Osteocyte (in vitro differentiated cells): ENCODE measurements at regions not wholly inside any gene's neighbourhood (a gene's known extent, or its start where the extent isn't known, plus 50 kb on each side); places are given as distances from the start of the nearest gene placed in this dataset.

Experiments
- DNase-seq: peaks from one replicate; pipeline ENCODE4 v3.0.0; 2021; ENCODE audit warnings: mixed read lengths; ENCODE audit not compliant: unreplicated experiment; ENCODE audit errors: extremely low spot score
- H3K27ac Mint-ChIP-seq: one replicate; pipeline ENCODE4 v1.8.0; 2021; ENCODE audit warnings: mild to moderate bottlenecking, mixed read lengths; ENCODE audit not compliant: unreplicated experiment
- H3K27me3 Mint-ChIP-seq: one replicate; pipeline ENCODE4 v1.8.0; 2021; ENCODE audit warnings: mixed read lengths; ENCODE audit not compliant: unreplicated experiment
- H3K36me3 Mint-ChIP-seq: one replicate; pipeline ENCODE4 v1.8.0; 2021; ENCODE audit warnings: mixed read lengths; ENCODE audit not compliant: unreplicated experiment
- H3K4me1 Mint-ChIP-seq: one replicate; pipeline ENCODE4 v1.8.0; 2021; ENCODE audit warnings: mixed read lengths; ENCODE audit not compliant: unreplicated experiment
- H3K4me3 Mint-ChIP-seq: one replicate; pipeline ENCODE4 v1.8.0; 2021; ENCODE audit warnings: mild to moderate bottlenecking, moderate library complexity, mixed read lengths; ENCODE audit not compliant: unreplicated experiment
- H3K9me3 Mint-ChIP-seq: one replicate; pipeline ENCODE4 v1.8.0; 2021; ENCODE audit warnings: mixed read lengths; ENCODE audit not compliant: unreplicated experiment
- TF ChIP-seq, protein P1 (sequence below): fragments of 200-600 bp; sonication (generic); IDR thresholded peaks from 2 replicates; pipeline ENCODE4 v1.5.0; 2021; ENCODE audit warnings: antibody characterized with exemption, mild to moderate bottlenecking, moderate library complexity

DNA sequence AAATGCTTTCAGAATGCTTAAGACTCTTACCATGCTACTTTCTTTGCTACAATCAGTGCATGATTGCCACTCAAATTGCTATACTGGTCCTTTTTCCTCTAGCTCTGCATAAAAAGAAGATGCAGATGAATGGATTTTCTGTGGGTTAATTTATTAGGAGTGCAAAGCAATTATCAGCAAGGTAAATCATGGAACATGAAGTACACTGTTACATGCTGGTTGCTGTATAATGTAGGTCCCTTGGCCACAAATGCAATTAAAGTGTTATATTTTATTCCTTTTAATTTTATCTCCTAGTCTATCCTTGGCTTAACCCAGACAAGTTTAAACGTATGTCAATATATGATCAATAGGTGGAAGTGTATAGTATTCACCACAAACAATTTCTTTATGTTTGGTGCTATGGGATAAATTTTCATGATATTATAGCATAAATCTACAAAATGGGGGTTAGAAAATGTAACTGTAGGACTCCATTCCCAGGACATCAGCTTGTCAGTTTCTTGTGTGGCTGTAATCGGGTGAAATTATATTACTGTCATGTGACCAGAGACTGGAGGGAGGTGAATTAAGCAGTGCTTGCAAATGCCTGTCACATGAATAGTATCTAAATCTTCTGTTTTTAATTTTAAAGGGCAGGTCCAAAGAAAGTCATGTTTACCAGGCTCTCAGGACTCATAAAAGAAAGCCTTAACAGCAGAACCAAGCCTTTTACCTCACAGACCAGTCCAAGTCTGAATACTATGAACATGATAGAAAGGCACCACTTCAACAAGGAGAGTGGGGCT is 176.9 kb upstream of the ID4 start:
- Mint-ChIP-seq H3K27ac (no peak overlapping the region), H3K4me3 (no peak overlapping the region), H3K36me3 (no peaks in the 10 kb centered on the region), H3K4me1 (no peaks in the 10 kb centered on the region), H3K9me3 (peaks cover 5% of the 10 kb centered on the region), H3K27me3 (no peaks in the 10 kb centered on the region)
- TF ChIP-seq, protein P1, sequence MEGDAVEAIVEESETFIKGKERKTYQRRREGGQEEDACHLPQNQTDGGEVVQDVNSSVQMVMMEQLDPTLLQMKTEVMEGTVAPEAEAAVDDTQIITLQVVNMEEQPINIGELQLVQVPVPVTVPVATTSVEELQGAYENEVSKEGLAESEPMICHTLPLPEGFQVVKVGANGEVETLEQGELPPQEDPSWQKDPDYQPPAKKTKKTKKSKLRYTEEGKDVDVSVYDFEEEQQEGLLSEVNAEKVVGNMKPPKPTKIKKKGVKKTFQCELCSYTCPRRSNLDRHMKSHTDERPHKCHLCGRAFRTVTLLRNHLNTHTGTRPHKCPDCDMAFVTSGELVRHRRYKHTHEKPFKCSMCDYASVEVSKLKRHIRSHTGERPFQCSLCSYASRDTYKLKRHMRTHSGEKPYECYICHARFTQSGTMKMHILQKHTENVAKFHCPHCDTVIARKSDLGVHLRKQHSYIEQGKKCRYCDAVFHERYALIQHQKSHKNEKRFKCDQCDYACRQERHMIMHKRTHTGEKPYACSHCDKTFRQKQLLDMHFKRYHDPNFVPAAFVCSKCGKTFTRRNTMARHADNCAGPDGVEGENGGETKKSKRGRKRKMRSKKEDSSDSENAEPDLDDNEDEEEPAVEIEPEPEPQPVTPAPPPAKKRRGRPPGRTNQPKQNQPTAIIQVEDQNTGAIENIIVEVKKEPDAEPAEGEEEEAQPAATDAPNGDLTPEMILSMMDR: no peak
- no peak for DNase-seq

DNA sequence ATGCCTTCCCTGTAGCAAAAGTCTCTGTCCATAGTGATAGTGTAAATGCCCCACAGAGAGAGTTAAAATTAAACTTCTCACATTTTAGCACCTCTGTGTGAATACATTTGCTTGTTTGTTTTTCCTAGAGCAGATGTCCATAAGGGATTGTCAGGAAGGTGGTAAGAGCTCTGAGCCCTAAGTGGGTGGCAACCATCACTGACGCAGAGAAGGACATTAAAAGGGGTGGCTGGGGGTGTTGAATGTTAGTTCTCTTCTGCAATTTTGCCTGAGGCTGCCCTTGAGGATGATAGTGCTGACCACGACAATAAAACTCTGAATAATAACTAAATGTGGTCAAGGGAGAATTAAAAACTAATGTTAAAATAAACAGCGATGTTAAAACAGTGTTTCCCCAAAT is 174.3 kb upstream of the ID4 start:
- no peaks in the 10 kb centered on the region for H3K36me3 Mint-ChIP-seq
- no peaks in the 10 kb centered on the region for H3K9me3 Mint-ChIP-seq
- H3K27me3 Mint-ChIP-seq: no peaks in the 10 kb centered on the region
- H3K27ac Mint-ChIP-seq: no peak overlapping the region
- no peak overlapping the region for H3K4me3 Mint-ChIP-seq
- no peak for DNase-seq
- TF ChIP-seq, protein P1: no peak
- peaks cover 3% of the 10 kb centered on the region for H3K4me1 Mint-ChIP-seq

GRCh38 chr6:19663479-19663878 is 173.7 kb upstream of the ID4 start:
- H3K27me3 Mint-ChIP-seq: no peaks in the 10 kb centered on the region
- no peak for DNase-seq
- H3K36me3 Mint-ChIP-seq: no peaks in the 10 kb centered on the region
- peaks cover 5% of the 10 kb centered on the region for H3K4me1 Mint-ChIP-seq
- no peaks in the 10 kb centered on the region for H3K9me3 Mint-ChIP-seq
- TF ChIP-seq, protein P1: no peak
- no peak overlapping the region for H3K27ac Mint-ChIP-seq
- no peak overlapping the region for H3K4me3 Mint-ChIP-seq

- peaks cover 11% of the 10 kb centered on the region for H3K4me1 Mint-ChIP-seq
- H3K27me3 Mint-ChIP-seq: no peaks in the 10 kb centered on the region
- TF ChIP-seq, protein P1: no peak
These were observed 173.1 kb upstream of the ID4 start for GRCh38 chr6:19664050-19664449.

DNA sequence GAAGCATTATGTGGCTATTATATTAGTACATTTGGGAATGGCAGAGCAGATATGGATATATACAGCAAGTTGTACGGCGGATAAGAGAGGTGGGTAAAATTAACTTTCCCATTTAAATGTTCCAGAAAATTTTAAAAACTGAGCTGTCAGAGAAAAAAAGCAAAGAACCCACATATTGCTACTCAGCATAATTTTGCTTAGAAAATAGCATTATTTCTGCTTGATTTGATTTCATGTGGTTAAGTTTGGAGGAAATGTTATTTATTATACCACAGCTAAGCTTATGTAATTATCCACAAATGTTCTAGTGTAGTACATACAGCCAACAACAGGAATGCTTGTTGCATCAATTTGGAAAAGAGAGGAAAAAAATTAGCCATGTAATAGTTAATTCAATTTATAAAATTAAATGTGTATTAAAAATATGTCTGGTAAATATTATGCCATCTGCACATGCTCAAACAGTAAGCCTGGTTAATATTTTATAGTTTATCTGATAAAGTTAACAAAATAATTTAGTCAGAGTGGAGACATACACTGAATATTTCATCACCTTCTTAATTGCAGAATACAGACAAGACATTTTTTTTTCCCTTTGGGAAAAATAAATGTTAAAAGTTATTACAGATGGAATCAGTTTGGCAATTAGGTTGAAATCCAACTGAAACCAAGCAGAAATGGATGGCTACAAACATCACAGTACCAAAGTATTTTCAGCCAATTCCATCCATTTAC is 172.1 kb upstream of the ID4 start:
- peaks cover 18% of the 10 kb centered on the region for H3K4me1 Mint-ChIP-seq
- no peaks in the 10 kb centered on the region for H3K27me3 Mint-ChIP-seq
- no peaks in the 10 kb centered on the region for H3K36me3 Mint-ChIP-seq
- H3K27ac Mint-ChIP-seq: no peak overlapping the region
- DNase-seq: no peak
- H3K9me3 Mint-ChIP-seq: no peaks in the 10 kb centered on the region
- H3K4me3 Mint-ChIP-seq: no peak overlapping the region
- TF ChIP-seq, protein P1: no peak

More at GRCh38 chr6:19664050-19664449, 173.1 kb upstream of the ID4 start:
- Mint-ChIP-seq H3K27ac (no peak overlapping the region), H3K9me3 (no peaks in the 10 kb centered on the region), H3K4me3 (no peak overlapping the region), H3K36me3 (no peaks in the 10 kb centered on the region)
- DNase-seq: no peak
